Effector memory CD4-positive, alpha-beta T cell (primary cell): ENCODE measurements at regions not wholly inside any gene's neighbourhood (a gene's known extent, or its start where the extent isn't known, plus 50 kb on each side); places are given as distances from the start of the nearest gene placed in this dataset.
"Not testable (repeated sequence)": the region's sequence is repeated elsewhere in the genome, so short reads cannot be mapped to it uniquely, and the experiment has no call there.

ENCODE experiments used
- DNase-seq, 3 donors: peaks; one replicate each; pipeline ENCODE4 v3.0.0-alpha.2; 2020
- H3K27ac ChIP-seq: 2 replicates; pipeline ENCODE4 v1.7.0; 2013; ENCODE audit warnings: mild to moderate bottlenecking, low read length, moderate library complexity; ENCODE audit not compliant: insufficient read depth, poor library complexity, severe bottlenecking
- H3K27me3 ChIP-seq: replicated peaks from 2 replicates; pipeline ENCODE4 v1.7.0; 2013; ENCODE audit warnings: mild to moderate bottlenecking, low read length; ENCODE audit not compliant: insufficient read depth, control insufficient read depth, poor library complexity, severe bottlenecking
- H3K36me3 ChIP-seq: 2 replicates; pipeline ENCODE4 v1.7.0; 2013; ENCODE audit warnings: mild to moderate bottlenecking, low read length, moderate library complexity; ENCODE audit not compliant: control insufficient read depth, insufficient read depth
- H3K4me1 ChIP-seq: 2 replicates; pipeline ENCODE4 v1.7.0; 2013; ENCODE audit warnings: low read length, mild to moderate bottlenecking; ENCODE audit not compliant: control insufficient read depth, insufficient read depth, poor library complexity, severe bottlenecking
- H3K4me3 ChIP-seq: 2 replicates; pipeline ENCODE4 v1.7.0; 2013; ENCODE audit warnings: low read length, low read depth, mild to moderate bottlenecking; ENCODE audit not compliant: insufficient read depth, poor library complexity, severe bottlenecking
- H3K9me3 ChIP-seq: 2 replicates; pipeline ENCODE4 v1.7.0; 2013; ENCODE audit warnings: mild to moderate bottlenecking, low read length, moderate library complexity; ENCODE audit not compliant: control insufficient read depth

DNA sequence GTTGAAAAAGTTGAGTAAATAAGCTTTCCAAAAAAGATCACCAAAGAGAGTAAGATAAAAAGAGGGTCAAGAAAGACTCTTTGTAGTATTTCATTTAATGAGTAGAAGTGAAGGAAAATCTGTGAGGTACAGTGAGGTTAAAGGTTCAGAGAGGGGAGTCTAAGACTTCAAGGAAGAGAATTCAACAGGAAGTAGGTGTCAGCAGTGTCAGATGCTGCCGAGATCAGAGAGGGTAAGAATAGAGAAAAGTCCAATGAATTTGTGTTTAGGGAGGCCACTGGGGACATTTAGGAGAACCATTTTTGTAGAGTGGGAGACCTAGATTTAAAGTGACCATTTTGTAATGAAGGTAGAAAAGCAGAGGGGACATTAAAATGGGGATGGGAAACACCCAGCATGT is 71.6 kb upstream of the KRAS start:
- no peak for DNase-seq
- no peak overlapping the region for H3K27ac ChIP-seq
- H3K36me3 ChIP-seq: no peaks in the 10 kb centered on the region
- peaks cover 3% of the 10 kb centered on the region for H3K4me1 ChIP-seq
- no peaks in the 10 kb centered on the region for H3K9me3 ChIP-seq
- H3K27me3 ChIP-seq: no peaks in the 10 kb centered on the region
- no peak overlapping the region for H3K4me3 ChIP-seq

DNA sequence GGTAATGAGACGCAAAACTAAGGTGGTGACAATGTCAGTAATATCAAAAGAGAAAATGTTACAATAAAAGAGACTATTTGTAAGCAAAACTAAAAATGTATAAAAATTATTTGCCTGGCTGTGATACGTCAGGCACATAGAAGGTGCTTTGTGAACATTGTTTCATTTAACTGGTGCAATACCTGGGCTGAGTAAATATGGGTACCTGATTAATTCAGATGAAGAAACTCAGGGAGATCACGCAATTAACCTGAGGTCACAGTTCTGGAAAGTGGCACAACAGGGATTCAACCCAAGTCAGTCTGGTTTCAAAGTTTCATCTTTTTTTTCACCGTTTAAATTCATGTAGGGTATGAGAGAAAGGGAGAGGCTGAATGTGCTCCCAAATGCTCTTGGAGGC is 71.0 kb upstream of the KRAS start:
- no peaks in the 10 kb centered on the region for H3K36me3 ChIP-seq
- DNase-seq: no peak
- peaks cover 3% of the 10 kb centered on the region for H3K4me1 ChIP-seq
- H3K27ac ChIP-seq: no peak overlapping the region
- no peaks in the 10 kb centered on the region for H3K27me3 ChIP-seq
- no peak overlapping the region for H3K4me3 ChIP-seq
- no peaks in the 10 kb centered on the region for H3K9me3 ChIP-seq

DNA sequence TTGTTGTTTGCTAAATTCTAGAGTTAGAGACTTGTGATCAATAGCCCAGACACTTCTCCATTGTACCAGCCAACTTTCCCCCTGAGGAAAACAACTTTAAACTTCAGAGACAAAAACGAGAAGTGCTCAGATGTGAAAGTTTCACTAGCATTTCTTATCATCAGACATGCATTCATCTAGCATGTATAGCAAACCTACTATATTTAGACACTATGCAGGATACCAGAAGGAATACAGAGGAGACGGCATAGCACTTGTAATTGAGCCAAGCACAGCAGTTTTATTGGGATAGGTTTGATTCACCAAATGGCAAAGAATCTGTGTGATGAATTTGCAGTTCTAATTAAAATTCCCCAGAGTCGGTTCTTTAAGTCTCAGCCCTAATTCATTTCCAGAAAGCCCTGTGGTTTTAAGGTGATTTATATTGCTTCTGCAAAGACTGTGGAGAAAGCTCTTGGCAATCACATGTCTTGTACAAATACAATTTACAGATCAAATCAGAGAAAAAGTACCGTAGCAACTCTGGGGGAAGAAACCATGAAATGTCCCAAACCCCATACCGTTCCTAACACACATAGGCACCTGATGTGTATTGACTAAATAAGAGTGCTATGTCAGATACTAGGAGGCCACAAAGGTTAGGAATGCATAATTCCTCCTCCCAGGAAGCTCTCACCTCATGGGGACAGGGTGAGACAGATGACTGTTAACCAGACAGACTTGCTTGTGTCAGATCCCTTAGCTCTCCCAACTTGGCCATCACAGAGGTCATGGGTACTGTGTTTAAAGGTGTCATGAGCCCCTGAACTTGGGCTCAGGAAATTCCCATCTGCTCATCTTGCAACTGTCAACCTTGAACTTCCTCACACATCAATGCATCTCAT is 69.6 kb upstream of the KRAS start:
- no peak for DNase-seq

DNA sequence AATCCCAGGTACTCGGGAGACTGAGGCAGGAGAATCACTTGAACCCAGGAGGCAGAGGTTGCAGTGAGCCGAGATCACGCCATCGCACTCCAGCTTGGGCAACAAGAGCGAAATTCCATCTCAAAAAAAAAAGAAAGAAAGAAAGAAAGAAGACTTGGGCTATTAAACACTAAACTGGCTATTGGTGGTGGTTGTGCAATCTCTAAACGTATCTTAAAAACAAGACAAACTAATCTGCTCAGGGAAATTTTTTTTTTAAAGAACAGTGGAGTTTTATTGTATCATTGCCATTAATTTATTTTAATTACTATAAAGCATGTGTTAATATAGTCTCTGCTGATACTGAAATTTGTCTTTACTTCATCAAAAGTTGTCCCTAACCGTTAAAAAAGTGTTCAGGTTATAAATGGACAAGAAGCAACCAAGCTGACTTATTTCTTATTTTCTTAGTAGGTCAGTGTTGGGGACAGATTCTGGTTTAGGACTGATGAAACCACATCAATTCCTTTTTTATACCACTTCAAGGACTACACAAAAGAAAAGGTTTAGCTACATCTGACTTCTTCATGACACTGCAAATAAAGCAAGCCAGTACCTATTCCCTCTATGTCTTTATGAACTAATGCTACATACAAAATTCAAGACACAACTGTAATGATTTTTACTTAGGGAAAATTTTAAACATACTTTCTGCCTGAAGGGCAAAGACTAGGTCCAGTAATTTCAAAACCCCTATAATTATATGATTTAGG is 68.7 kb upstream of the KRAS start:
- no peaks in the 10 kb centered on the region for H3K9me3 ChIP-seq
- H3K4me3 ChIP-seq: no peak overlapping the region
- H3K36me3 ChIP-seq: no peaks in the 10 kb centered on the region
- no peak overlapping the region for H3K27ac ChIP-seq
- no peaks in the 10 kb centered on the region for H3K27me3 ChIP-seq
- peaks cover 3% of the 10 kb centered on the region for H3K4me1 ChIP-seq
- no peak for DNase-seq

More for the DNA sequence above, 69.6 kb upstream of the KRAS start:
- Histone ChIP-seq H3K27me3 (no peaks in the 10 kb centered on the region), H3K27ac (no peak overlapping the region), H3K36me3 (no peaks in the 10 kb centered on the region), H3K9me3 (no peaks in the 10 kb centered on the region), H3K4me3 (no peak overlapping the region), H3K4me1 (peaks cover 3% of the 10 kb centered on the region)

DNA sequence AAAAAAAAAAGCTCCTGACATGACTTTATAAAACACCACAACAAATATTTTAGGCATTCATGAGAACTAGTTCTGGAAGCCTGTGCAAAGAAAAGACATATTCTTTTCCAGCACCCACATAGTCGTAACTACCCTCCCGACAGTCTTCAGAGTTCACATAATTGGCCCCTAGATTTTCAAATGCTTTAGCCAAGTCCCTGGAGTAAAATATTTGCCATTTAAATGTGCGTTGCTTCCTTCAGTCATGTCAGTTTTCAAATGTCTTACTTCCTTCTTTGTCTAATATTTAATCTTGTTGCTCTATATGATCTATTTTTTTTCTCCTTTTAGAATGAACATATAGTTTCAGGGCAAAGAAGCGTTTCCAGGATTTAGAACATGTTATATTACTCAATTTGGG is 66.8 kb upstream of the KRAS start:
- Histone ChIP-seq H3K27me3 (no peaks in the 10 kb centered on the region), H3K36me3 (no peaks in the 10 kb centered on the region), H3K9me3 (no peaks in the 10 kb centered on the region), H3K4me1 (no peaks in the 10 kb centered on the region), H3K27ac (no peak overlapping the region), H3K4me3 (no peak overlapping the region)
- DNase-seq: no peak

DNA sequence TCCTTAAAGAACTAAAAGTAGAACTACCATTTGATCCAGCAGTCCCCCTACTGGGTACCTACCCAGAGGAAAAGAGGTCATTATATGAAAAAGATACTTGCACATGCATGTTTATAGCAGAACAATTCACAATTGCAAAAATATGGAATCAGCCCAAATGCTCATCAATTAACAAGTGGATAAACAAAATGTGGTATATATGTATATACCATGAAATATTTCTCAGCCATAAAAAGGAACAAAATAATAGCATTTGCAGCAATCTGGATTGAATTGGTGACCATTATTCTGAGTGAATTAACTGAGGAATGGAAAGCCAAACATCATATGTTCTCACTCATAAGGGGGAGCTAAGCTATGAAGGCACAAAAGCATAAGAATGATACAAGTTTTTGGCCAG is 64.7 kb upstream of the KRAS start:
- no peak overlapping the region for H3K27ac ChIP-seq
- no peaks in the 10 kb centered on the region for H3K36me3 ChIP-seq
- no peak overlapping the region for H3K4me3 ChIP-seq
- no peaks in the 10 kb centered on the region for H3K9me3 ChIP-seq
- DNase-seq: no peak
- H3K4me1 ChIP-seq: no peaks in the 10 kb centered on the region
- no peaks in the 10 kb centered on the region for H3K27me3 ChIP-seq

DNA sequence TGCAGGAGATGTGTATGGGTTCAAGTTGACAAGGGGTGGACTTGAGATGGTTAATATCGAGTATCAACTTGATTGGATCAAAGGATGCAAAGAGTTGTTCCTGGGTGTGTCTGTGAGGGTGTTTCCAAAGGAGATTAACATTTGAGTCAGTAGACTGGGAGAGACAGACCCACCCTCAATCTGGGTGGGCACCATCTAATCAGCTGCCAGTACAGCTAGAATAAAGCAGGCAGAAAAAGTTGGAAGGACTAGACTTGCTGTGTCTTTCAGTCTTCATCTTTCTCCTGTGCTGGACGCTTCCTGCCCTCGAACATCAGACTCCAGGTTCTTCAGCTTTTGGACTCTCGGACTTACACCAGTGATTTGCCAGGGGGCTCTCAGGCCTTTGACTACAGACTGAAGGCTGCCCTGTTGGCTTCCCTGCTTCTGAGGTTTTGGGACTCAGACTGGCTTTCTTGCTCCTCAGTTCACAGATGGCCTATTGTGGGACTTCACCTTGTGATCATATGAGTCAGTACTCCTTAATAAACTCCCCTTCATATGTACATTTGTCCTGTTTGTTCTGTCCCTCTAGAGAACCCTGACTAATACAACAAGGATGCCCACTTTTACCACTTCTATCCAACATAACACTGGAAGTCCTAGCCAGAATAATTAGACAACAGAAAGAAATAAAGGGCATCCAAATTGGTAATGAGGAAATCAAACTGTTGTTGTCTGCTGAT is 62.7 kb upstream of the KRAS start:
- H3K4me3 ChIP-seq, H3K27ac ChIP-seq, DNase-seq, H3K36me3 ChIP-seq, H3K9me3 ChIP-seq, H3K4me1 ChIP-seq, H3K27me3 ChIP-seq: not testable (repeated sequence)

DNA sequence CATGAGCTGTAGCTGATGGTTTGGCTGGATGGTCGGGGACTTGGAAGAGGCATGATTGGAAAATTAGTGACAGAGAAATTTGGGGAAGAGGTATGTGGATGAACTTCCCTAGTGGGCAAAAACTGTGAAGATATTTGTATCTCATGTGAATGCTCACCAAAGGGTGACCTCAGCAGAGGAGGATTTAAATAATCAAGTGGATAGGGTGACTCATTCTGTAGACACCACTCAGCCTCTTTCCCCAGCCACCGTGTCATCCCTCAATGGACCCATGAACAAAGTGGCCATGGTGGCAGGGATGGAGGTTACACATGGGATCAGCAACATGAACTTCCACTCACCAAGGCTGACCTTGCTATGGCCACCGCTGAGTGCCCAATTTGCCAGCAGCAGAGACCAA is 60.8 kb upstream of the KRAS start:
- DNase-seq: no peak
- Histone ChIP-seq H3K27ac (no peak overlapping the region), H3K27me3 (no peaks in the 10 kb centered on the region), H3K9me3 (no peaks in the 10 kb centered on the region), H3K4me3 (no peak overlapping the region), H3K4me1 (no peaks in the 10 kb centered on the region), H3K36me3 (no peaks in the 10 kb centered on the region)

DNA sequence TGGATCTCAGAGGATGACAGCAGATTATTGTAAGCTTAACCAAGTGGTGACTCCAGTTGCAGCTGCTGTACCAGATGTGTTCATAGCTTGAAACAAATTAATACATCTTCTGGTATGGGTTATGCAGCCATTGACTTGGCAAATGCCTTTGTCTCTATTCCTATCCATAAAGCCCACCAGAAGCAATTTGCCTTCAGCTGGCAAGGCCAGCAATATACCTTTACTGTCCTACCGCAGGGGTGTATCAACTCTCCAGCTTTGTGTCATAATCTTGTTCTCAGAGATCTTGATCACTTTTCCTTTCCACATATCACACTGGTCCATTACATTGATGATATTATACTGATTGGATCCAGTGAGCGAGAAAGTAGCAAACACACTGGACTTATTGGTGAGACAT is 59.3 kb upstream of the KRAS start:
- DNase-seq, H3K27ac ChIP-seq, H3K27me3 ChIP-seq, H3K36me3 ChIP-seq, H3K4me3 ChIP-seq, H3K9me3 ChIP-seq, H3K4me1 ChIP-seq: not testable (repeated sequence)

DNA sequence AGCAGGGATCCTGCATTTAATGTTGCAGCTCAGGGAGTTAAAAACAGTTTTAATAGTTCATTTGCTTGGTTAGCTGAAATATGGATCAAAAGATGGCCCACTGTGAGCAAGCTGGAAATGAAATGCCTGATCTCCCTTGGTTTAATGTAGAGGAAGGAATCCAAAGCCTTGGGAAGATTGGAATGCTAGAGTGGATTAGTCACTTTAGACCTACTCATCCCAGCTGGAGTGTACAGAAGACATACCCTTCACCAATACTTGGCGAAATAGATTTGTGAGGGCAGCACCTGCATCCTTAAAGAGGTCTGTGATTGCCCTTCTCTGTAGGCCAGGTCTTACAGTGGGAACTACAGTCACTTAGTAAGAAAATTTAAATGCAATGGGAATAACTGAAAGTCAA is 58.0 kb upstream of the KRAS start:
- H3K27ac ChIP-seq: no peak overlapping the region
- no peak overlapping the region for H3K4me3 ChIP-seq
- no peaks in the 10 kb centered on the region for H3K9me3 ChIP-seq
- no peak for DNase-seq
- no peaks in the 10 kb centered on the region for H3K27me3 ChIP-seq
- no peaks in the 10 kb centered on the region for H3K4me1 ChIP-seq
- no peaks in the 10 kb centered on the region for H3K36me3 ChIP-seq
